Jurkat, Clone E6-1 (cell line): ENCODE measurements at regions not wholly inside any gene's neighbourhood (a gene's known extent, or its start where the extent isn't known, plus 50 kb on each side); places are given as distances from the start of the nearest gene placed in this dataset.
A peak's percentile ranks its signal among the peaks of the same experiment; 100 is the strongest.
"Not testable (repeated sequence)": the region's sequence is repeated elsewhere in the genome, so short reads cannot be mapped to it uniquely, and the experiment has no call there.

ENCODE experiments used
- DNase-seq: peaks from one replicate; pipeline ENCODE4 v3.0.0-alpha.2; 2011; ENCODE audit warnings: low read depth, low spot score
- H3K4me3 ChIP-seq: 2 replicates; pipeline ENCODE4 v1.5.1; 2011; ENCODE audit warnings: mild to moderate bottlenecking, low read length, control low read depth, moderate library complexity

DNA sequence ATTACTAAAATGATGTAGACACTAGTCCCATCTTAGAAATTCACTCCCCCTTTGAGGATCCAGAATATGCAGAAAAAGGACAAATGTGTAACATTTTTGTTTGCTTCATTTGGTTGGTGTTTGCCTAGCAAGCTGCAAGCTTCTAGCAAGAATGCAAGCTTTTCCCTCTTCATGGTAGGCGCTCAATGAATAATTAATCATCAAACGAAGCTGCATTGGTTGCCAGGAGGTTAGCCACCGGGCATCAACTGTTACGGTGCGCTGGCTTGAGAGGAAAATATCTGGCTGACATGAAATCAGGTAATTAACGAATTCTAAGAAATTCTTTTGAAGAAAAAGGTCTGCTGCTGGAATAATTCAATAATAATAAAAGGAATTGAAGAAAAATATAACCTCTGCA is 341.0 kb upstream of the KYNU start:
- no peak for DNase-seq
- no peak overlapping the region for H3K4me3 ChIP-seq

- H3K4me3 ChIP-seq, result no peak overlapping the region
- DNase-seq, result no peak
Measured at GRCh38 chr2:142535311-142535710, 342.2 kb upstream of the KYNU start.

DNA sequence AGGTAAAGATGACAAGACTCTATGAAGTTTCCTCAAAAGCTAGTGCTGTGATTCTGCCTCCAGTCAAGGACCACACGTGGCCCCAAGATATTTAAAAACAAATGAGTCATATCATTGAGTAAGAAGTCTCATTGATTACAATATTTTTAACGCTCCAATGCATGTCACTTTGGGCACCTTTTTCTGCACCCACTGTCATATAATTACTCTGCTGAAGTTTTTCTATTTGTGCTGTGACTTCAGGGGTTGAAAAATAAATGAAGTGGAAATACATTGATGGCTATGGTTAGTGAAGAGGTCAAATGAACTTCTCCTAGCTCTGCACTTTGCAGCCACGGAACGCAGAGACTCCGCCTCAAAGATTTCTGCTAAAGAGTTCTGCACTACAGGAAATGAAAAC is 344.3 kb upstream of the KYNU start:
- DNase-seq, result no peak
- H3K4me3 ChIP-seq, result no peak overlapping the region

GRCh38 chr2:142531377-142531776 is 346.1 kb upstream of the KYNU start:
- H3K4me3 ChIP-seq, result no peak overlapping the region
- DNase-seq, result no peak

DNA sequence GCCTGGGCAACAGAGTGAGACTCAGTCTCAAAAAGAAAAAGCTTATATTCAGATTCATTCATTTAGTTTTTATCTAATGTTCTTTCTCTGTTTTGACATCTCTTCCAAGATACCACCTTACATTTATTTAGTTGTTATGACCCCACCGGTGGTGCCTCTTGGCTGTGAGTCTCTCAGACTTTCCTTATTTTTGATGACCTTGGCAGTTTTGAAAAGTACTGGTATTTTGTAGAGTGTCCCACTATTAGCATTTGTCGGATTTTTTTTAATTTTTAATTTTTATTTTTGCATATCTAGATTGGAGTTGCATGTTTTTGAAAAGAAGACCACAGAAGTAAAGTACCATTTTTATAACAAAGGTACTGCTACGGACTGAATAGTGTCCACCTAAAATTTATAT is 351.7 kb upstream of the KYNU start:
- DNase-seq, result no peak

DNA sequence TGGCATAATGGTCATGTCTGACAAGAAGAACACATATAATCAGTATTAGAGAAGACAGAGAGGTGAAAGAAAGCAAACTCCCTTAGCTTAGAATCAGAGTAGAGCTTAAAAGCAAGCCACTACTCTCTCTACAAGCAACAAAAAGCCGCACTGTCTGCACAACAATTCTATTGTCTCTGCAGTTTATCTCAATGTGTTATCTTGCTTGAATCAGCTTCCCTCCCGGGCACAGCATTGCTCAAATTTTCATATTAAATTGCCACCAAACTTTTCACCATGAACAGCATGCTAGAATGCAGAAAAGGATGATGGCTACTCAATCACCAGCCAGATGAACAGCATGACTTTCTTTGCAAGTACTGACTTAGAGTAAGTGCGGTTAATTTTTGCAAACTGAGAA is 356.0 kb upstream of the KYNU start:
- H3K4me3 ChIP-seq, result no peak overlapping the region
- DNase-seq, result no peak

More for the DNA sequence above, 351.7 kb upstream of the KYNU start:
- H3K4me3 ChIP-seq, result no peak overlapping the region

- no peak overlapping the region for H3K4me3 ChIP-seq
- no peak for DNase-seq
Measured at GRCh38 chr2:142515493-142515892, 362.0 kb upstream of the KYNU start.

- no peak overlapping the region for H3K4me3 ChIP-seq
Measured at GRCh38 chr2:142509401-142509800, 368.1 kb upstream of the KYNU start.

DNA sequence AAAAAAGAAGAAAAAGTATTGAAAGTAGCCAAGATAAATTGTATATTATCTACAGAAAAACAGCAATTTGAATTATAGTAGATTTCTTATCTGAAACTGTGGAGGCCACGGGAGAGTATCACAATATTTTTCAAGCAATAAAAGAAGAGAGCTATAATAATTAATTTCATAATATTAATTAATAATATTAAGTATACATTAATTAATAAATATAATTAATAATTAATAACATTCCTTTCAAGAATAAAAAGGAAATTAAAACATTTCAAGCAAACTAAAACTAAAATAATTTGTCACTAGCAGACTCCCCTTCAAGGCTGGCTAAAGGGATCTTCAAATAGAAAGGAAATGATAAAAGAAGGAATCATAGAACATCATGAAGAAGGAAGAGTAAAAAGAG is 372.7 kb upstream of the KYNU start:
- DNase-seq, result no peak
- no peak overlapping the region for H3K4me3 ChIP-seq

More at GRCh38 chr2:142509401-142509800, 368.1 kb upstream of the KYNU start:
- DNase-seq, result no peak

DNA sequence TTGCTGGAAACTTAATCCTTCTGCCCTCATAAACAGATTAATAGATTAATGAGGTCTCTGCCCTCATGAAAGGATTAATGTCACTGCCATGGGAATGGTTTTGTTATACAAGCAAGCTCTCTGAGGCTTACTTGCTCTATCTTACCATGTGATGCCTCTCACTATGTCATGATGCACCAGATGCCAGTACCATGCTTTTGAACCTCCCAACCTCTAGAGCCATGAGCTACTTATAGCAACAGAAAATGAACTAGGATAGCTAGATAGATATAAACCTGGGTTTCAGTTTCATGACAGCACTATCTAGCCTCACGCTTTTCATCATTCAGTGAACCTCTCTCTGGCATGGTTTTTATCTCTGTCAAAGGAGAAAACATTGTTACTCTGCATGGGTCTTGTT is 371.6 kb upstream of the LRP1B start:
- H3K4me3 ChIP-seq, result no peak overlapping the region
- no peak for DNase-seq

GRCh38 chr2:142495141-142495540 is 364.3 kb upstream of the LRP1B start:
- no peak overlapping the region for H3K4me3 ChIP-seq
- peak; percentile 3 for DNase-seq

DNA sequence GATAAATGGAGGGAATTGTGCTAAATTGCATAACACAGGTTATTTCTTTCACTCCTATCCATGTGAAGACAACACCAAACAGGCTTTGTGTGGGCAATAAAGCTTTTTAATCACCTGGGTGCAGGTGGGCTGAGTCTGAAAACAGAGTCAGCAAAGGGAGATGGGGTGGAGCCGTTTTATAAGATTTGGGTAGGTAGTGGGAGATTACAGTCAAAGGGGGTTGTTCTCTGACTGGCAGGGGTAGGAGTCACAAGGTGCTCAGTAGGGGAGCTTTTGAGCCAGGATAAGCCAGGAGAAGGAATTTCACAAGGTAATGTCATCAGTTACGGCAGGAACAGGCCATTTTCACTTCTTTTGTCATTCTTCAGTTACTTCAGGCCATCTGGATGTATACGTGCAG is 358.8 kb upstream of the LRP1B start:
- not testable (repeated sequence) for DNase-seq

DNA sequence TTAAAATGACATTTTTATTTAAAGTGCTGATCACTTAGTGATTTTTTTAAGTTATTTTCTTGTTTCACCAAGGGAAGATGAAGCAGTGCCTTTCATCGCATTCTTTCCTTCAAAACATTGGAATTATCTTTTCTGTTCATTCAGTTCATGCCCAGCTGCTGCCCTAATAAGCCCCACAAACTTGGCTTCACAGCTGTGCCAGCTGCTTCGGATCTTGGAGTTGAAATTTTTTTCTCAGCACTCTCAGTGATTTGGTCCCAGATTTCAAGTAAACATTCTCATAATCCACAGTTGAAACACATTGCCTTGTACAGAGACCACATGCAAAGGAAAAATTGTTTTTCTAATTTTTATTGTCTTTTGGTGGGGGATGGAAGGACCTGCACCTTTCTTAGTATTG is 353.3 kb upstream of the LRP1B start:
- DNase-seq, result no peak

More for the DNA sequence above, 358.8 kb upstream of the LRP1B start:
- not testable (repeated sequence) for H3K4me3 ChIP-seq

GRCh38 chr2:142483653-142484052 is 352.8 kb upstream of the LRP1B start:
- no peak for DNase-seq
- H3K4me3 ChIP-seq, result no peak overlapping the region

More for the DNA sequence above, 353.3 kb upstream of the LRP1B start:
- H3K4me3 ChIP-seq, result no peak overlapping the region

DNA sequence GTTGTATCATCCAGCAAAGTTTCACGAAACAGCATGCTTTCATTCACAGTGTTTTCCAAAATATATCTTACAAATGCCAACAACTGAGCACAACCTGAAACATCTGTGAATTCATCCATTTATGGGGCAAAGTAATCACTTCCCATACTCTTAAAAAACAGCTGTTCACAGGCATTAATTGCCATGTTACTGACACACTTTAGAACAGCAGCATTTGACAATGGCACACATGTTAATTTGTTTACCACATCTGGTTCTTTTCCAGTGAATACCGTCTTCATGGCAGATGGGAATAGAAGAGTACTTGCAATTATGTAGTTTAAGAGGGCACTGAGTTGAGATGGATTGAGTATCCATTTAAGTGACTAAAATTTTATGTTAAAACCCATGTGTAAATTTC is 347.4 kb upstream of the LRP1B start:
- H3K4me3 ChIP-seq, result no peak overlapping the region
- no peak for DNase-seq

- no peak for DNase-seq
- no peak overlapping the region for H3K4me3 ChIP-seq
Measured at GRCh38 chr2:142472382-142472781, 341.6 kb upstream of the LRP1B start.

DNA sequence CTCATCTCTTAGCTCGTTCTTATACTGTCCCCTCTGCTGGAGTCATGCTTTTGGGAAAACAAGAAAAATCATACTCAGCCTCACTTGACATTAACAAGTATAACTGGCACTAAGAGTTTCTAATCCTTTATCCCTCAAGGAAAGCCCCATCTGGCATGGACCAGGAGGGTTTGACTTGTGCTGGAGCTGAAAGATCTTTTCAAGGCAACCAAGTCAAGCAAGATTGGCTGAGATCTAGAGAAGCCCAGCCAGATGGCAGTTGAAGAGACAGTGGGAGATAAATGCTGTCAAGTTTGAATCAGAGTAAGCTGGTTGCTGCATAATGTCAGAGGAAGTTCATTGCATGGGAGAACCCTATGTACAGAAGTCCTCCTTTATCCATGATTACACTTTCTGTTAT is 336.5 kb upstream of the LRP1B start:
- no peak overlapping the region for H3K4me3 ChIP-seq
- DNase-seq, result no peak

DNA sequence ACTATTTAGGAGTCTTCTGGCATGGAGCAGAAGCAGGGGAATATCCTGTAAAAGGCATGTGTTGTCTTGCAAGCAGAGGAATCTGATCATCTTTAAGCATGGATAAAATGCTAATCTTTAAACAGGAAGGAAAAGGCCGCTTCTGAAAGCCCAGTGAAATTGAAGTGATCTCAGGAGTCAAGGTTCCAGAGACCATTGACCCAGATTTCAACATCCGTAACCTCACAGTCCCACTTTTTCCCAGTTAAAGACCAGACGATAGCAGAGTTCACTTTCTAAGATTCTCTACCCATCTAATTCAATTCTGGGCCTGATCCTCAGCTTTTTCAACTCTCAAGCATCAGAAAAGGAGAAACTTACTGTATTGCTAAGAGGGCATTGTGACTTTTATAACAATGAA is 332.2 kb upstream of the LRP1B start:
- H3K4me3 ChIP-seq, result no peak overlapping the region
- DNase-seq, result no peak

DNA sequence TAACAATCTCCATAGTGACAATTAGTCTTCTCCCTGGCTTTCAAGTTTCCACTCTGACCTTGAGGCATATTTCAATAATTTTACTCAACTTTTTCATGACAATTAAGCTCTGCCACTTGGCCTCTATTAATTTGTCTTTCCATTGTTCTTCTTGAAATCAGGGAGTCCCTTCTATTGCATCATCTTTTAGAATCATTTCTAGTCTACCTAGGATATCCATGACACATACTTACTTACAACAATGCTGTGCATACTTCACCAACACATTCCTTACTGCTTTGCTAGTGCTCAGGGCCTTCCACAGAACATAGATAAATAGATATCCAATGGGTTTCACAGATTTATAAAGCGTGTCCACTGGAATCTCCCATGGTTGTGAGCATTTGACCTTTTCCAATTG is 331.5 kb upstream of the LRP1B start:
- no peak for DNase-seq
- no peak overlapping the region for H3K4me3 ChIP-seq

- no peak for DNase-seq
- H3K4me3 ChIP-seq, result no peak overlapping the region
Measured at GRCh38 chr2:142445551-142446072, 314.8 kb upstream of the LRP1B start.

DNA sequence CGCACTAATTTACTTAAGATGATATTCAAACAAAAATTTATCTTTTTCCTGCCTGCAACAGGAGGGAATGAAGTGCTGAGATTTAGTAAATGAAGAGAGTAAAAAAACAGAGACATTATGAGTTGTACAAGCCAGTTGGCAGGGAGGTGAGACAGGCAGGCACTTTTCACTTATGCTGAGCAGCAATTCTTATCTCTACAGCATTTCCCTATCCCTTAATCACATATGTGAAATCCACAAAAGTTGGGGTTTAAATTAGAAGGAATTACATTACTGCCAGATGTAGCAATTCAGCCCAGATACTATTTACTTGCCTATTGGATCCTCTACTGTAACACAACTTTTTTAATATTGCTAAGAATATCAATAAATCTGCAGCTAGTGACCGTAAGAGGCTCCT is 314.2 kb upstream of the LRP1B start:
- no peak overlapping the region for H3K4me3 ChIP-seq
- no peak for DNase-seq

DNA sequence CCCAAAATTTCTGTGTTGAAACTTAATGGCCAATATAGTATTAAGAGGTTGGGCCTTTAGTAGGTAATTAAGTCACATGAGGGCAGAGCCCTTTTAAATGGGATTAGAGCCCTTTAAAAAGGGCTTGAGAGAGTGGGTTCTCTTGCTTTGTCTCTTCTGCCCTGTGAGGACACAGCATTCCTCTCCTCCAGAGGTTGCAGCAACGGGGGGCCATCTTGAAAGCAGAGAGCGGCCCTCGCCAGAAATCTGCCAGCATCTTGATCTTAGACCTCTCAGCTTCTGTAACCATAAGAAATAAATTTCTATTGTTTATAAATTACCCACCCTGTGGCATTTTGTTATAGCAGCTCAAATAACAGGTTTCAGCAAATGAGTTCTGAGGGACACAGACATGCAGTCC is 305.0 kb upstream of the LRP1B start:
- no peak for DNase-seq
- H3K4me3 ChIP-seq, result no peak overlapping the region
